Breast epithelium (tissue), 4 donors: ENCODE measurements at regions not wholly inside any gene's neighbourhood (a gene's known extent, or its start where the extent isn't known, plus 50 kb on each side); places are given as distances from the start of the nearest gene placed in this dataset.

Experiments
- DNase-seq, 2 donors: peaks; one replicate each; pipeline ENCODE4 v3.0.0-alpha.2; 2019; ENCODE audit warnings: low spot score in 2 of 2
- H3K27ac ChIP-seq, 2 donors: fragments of 200-600 bp; sonication (generic) in 1 of 2; one replicate each; pipeline ENCODE4 v1.5.1; 2016 to 2019; ENCODE audit warnings: mild to moderate bottlenecking in 1 of 2
- H3K27me3 ChIP-seq, 2 donors: fragments of 200-600 bp; sonication (generic) in 1 of 2; one replicate each; pipeline versions ENCODE4 v1.5.1 to v1.6.0; 2017 to 2019; ENCODE audit warnings: control low read depth in 1 of 2, mild to moderate bottlenecking in 1 of 2
- H3K36me3 ChIP-seq: fragments of 200-600 bp; one replicate; pipeline ENCODE4 v1.5.1; 2019
- H3K4me1 ChIP-seq, 2 donors: fragments of 200-600 bp; sonication (generic); one replicate each; pipeline ENCODE4 v1.5.1; 2016 to 2019; ENCODE audit warnings: control low read depth in 1 of 2
- H3K4me3 ChIP-seq, 3 donors: fragments of 200-600 bp; sonication (generic); 1 replicate in 2 of 3; 2 replicates in 1 of 3; pipeline ENCODE4 v1.5.1; 2016 to 2019; ENCODE audit warnings: mild to moderate bottlenecking in 3 of 3, moderate library complexity in 2 of 3
- H3K9me3 ChIP-seq, 2 donors: fragments of 200-600 bp; sonication (generic) in 1 of 2; one replicate each; pipeline ENCODE4 v1.5.1; 2016 to 2019; ENCODE audit warnings: control low read depth in 1 of 2
- POLR2A ChIP-seq: fragments of 450-650 bp; IDR thresholded peaks from one replicate; pipeline ENCODE4 v1.6.1; 2016; ENCODE audit warnings: antibody characterized with exemption, mild to moderate bottlenecking, moderate library complexity
- POLR2AphosphoS5 ChIP-seq, 3 donors: sonication (generic); formaldehyde crosslinking; IDR thresholded peaks; one replicate each; pipeline ENCODE4 v1.6.1; 2017; ENCODE audit warnings: antibody characterized with exemption in 3 of 3
- intact Hi-C: fragments of 100-400 bp; cut with DNase I; formaldehyde crosslinking; loops from one replicate; pipeline ENCODE4 v1.15.1; 2023; ENCODE audit warnings: low total_unique reads
- TF ChIP-seq, protein P1 (sequence below), 3 donors: fragments of 450-650 bp; IDR thresholded peaks; one replicate each; pipeline ENCODE4 v1.5.1; 2016 to 2017; ENCODE audit warnings: antibody characterized with exemption in 3 of 3, mild to moderate bottlenecking in 3 of 3, moderate library complexity in 3 of 3

DNA sequence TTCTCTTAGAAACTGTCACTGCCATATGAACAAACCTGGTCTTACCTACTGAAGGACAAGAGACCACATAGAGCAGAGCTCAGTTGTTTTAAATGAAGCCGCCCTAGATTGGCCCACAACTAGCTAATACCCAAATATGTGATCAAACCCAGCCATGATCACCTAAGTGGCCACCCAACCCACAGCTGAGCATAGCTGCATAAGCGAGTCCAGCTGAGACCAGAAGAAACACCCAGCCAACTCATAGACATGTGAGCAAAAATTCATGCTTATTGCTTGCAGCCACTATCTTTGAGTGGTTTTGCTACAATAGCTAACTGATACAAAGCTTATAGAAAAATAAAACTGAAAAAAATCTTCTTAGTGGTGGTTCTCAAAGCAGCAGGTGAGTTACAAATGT lies 124.3 kb upstream of the CPNE4 start:
- H3K36me3 ChIP-seq: no peaks in the 10 kb centered on the region
- DNase-seq: no peak
- H3K27me3 ChIP-seq: no peaks in the 10 kb centered on the region
- H3K27ac ChIP-seq: no peak overlapping the region
- intact Hi-C loops: no loop called here
- H3K4me1 ChIP-seq: no peaks in the 10 kb centered on the region
- H3K4me3 ChIP-seq: no peak overlapping the region
- no peak for TF ChIP-seq POLR2AphosphoS5 (IDR thresholded peaks at IDR 0.05)
- TF ChIP-seq, protein P1, sequence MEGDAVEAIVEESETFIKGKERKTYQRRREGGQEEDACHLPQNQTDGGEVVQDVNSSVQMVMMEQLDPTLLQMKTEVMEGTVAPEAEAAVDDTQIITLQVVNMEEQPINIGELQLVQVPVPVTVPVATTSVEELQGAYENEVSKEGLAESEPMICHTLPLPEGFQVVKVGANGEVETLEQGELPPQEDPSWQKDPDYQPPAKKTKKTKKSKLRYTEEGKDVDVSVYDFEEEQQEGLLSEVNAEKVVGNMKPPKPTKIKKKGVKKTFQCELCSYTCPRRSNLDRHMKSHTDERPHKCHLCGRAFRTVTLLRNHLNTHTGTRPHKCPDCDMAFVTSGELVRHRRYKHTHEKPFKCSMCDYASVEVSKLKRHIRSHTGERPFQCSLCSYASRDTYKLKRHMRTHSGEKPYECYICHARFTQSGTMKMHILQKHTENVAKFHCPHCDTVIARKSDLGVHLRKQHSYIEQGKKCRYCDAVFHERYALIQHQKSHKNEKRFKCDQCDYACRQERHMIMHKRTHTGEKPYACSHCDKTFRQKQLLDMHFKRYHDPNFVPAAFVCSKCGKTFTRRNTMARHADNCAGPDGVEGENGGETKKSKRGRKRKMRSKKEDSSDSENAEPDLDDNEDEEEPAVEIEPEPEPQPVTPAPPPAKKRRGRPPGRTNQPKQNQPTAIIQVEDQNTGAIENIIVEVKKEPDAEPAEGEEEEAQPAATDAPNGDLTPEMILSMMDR (IDR thresholded peaks at IDR 0.05): no peak
- TF ChIP-seq POLR2A: no peak
- H3K9me3 ChIP-seq: no peaks in the 10 kb centered on the region

DNA sequence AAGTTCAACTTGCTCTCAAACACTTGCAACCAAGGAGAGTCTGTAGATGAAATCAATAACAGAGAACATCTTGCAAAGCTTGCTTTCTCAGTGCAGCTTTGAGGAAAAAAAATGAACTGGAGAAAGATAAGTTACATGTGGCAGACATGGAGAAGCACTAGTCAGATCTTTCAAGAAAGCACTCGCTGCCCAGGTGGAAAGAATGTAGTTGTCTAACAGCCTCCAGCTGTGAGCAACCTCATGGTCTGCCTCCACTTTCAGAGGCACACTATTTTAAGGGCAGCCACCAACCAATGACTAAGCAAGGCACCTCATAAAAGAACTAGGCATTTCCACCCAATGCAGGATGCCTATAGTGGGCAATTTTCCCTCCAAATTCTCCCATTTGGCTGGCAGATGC lies 125.4 kb upstream of the CPNE4 start:
- no peaks in the 10 kb centered on the region for H3K4me1 ChIP-seq
- no peak overlapping the region for H3K4me3 ChIP-seq
- no peaks in the 10 kb centered on the region for H3K36me3 ChIP-seq
- TF ChIP-seq POLR2AphosphoS5 (IDR thresholded peaks at IDR 0.05): no peak
- TF ChIP-seq POLR2A: no peak
- TF ChIP-seq, protein P1 (IDR thresholded peaks at IDR 0.05): no peak
- H3K27ac ChIP-seq: no peak overlapping the region
- H3K27me3 ChIP-seq: no peaks in the 10 kb centered on the region
- no peaks in the 10 kb centered on the region for H3K9me3 ChIP-seq
- no peak for DNase-seq
- intact Hi-C loops: no loop called here

DNA sequence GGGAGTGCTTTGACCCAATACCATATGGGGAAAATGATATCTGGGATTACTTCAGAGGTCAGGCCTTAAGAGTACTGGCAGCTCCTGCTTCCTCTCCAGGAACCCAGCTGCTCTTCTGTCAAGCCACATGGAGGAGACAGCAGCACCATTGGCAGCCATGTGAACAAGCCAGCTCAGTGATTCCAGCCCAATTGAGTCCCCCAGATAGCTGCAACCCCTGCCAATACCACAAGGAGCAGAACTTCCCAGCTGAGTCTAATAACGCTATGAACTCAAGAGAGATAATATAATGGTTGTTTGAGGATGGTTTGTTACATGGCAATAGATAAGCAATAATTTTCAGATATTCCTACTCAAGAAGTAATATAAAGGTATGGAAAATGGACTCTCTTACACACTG lies 126.8 kb upstream of the CPNE4 start:
- no peak overlapping the region for H3K4me3 ChIP-seq
- no peaks in the 10 kb centered on the region for H3K4me1 ChIP-seq
- TF ChIP-seq POLR2A (no peak), POLR2AphosphoS5 (IDR thresholded peaks at IDR 0.05) (no peak)
- TF ChIP-seq, protein P1 (IDR thresholded peaks at IDR 0.05): no peak
- DNase-seq: no peak
- H3K27me3 ChIP-seq: no peaks in the 10 kb centered on the region
- no peaks in the 10 kb centered on the region for H3K36me3 ChIP-seq
- no peak overlapping the region for H3K27ac ChIP-seq
- intact Hi-C loops: no loop called here
- no peaks in the 10 kb centered on the region for H3K9me3 ChIP-seq

DNA sequence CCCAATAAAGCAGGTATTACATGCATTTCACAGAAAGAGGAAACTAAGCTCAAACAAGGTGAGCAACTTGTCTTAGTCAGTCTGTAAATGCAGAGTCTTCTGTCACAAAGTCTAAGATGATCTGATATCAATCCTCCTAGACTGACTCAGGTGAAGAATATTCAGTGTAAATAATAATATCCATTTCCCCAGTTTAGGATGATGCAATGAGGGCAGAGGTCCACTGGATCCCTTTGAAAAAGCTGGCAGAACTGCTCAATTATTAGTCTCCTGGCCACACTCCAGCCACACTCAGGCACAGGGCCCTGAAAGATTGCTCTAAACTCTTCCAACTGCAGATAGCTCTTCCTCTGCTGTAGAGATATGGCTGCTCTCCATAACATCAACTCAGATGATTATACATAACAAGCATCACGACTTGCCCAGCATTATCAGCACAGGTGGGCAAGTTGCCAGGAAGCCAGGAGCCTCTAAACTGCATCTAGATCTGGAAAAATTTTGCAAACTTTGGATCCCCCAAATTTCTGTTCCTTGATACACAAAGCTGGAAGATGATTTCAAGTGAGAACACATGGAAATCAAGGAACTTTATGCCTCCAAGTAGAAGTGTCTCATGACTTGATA lies 129.8 kb upstream of the CPNE4 start:
- H3K27me3 ChIP-seq: no peaks in the 10 kb centered on the region
- H3K36me3 ChIP-seq: no peaks in the 10 kb centered on the region
- H3K9me3 ChIP-seq: no peaks in the 10 kb centered on the region
- no peak for TF ChIP-seq POLR2A
- TF ChIP-seq, protein P1 (IDR thresholded peaks at IDR 0.05): no peak
- no peak for TF ChIP-seq POLR2AphosphoS5 (IDR thresholded peaks at IDR 0.05)
- H3K4me1 ChIP-seq: no peaks in the 10 kb centered on the region
- no peak overlapping the region for H3K4me3 ChIP-seq
- DNase-seq: no peak
- no peak overlapping the region for H3K27ac ChIP-seq
- intact Hi-C loops: no loop called here

DNA sequence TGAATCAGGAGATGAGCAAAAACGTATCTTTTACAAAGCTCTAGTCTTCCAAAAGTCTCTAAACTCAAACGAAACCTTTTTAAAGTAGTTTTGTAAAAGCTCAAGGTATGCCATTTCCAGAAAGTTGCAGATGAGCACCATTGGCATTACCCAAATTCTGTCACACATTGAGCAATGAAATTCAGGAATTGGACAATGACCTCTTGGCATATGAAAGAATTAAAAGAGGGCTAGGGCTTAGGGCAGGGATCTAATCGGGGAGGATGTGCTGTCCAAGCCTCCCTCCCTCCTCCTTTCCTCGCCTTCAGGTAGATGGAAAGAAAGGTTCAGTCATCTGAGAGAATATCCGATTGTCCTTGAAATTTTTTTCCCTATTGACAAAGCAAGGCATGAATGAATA lies 133.1 kb upstream of the CPNE4 start:
- intact Hi-C loops: no loop called here
- TF ChIP-seq, protein P1 (IDR thresholded peaks at IDR 0.05): no peak
- TF ChIP-seq POLR2AphosphoS5 (IDR thresholded peaks at IDR 0.05): no peak
- TF ChIP-seq POLR2A: no peak
- Histone ChIP-seq H3K9me3 (no peaks in the 10 kb centered on the region), H3K27me3 (no peaks in the 10 kb centered on the region), H3K4me3 (no peak overlapping the region), H3K36me3 (no peaks in the 10 kb centered on the region), H3K4me1 (no peaks in the 10 kb centered on the region), H3K27ac (no peak overlapping the region)
- DNase-seq: no peak
